NCI-H1105 treated with DMSO at 0.1 percent for 48 hours (cell line): ENCODE measurements at regions not wholly inside any gene's neighbourhood (a gene's known extent, or its start where the extent isn't known, plus 50 kb on each side); places are given as distances from the start of the nearest gene placed in this dataset.

ENCODE experiments used
- DNase-seq: peaks from one replicate; lab custom pipeline; 2025; lab: John Stamatoyannopoulos, UW

GRCh38 chr9:118059484-118060278, 355.5 kb downstream of the TLR4 start:
- DNase-seq, result peak; percentile 53

DNA sequence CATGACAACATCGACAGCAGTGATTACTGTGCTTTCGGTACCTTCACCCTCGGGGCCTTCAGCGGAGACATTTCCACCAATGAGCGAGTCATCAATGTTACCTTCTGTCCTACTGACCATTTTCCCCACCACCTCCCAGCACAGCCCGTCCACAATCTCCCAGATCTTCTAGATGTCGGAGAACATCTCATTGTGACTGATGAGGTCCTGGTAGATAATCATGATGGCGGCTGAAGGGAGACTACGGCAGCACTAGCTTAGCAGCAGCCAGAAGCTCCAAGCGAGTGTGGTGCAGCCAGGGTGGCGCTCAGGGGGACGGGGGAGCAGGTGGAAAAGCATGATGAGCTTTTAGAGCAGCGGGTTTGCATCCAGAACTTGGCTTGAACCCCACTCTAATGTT, 379.0 kb downstream of the TLR4 start:
- no peak for DNase-seq

- no peak for DNase-seq
These were observed 383.9 kb downstream of the TLR4 start for GRCh38 chr9:118088090-118088489.

DNA sequence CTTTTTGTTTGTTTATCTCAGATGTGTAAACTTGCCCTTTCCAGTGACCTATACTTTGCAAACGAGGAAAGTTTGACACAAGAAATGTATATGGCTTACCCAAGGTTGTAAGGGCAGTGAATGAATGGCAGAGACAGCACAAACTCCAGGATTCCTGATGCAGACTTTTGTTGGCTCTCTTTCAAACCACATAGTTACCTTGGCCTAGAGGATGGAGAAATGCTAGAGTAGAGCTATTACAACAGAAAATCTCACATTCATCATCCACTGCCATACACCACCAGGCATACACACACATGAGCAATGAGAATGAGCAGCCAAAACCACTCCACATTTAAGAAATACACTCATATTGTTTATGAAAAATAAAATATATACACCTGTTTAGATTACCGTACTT, 387.0 kb downstream of the TLR4 start:
- no peak for DNase-seq

DNA sequence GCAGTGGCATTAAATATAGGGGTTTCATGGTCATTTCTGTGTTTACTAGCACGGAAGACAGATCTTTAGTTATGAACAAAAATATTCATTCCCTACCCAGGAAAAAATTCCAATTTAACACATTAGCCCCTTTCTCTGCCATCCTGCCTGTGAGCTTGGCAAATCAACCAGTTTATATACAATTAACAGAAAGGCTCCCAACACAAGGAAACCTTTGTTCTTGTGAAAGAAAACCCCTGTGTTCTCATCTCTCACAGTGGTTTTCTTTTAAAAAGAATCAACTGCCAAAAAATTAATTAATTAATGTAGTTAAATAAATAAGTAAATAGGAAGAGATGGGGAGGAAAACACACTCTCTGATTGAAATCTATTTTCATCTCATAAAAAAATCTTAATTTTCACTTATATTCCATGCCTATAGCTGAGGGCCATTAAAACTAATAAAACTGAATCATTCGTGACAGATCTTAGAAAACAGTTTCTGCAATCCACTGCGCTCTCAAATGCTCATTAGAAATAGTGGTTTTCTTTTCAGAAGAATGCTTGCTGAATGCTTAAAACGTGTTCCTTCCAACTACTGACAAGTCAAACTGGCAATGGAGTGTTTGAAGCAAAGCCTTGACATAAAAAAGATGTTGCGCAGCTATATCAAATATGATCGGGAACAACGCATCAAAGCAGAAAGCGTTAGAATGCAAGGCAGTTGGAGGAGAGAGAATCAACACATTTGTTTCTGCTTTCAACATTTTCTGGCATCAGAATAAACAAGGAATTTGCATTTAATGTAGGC, 387.7 kb downstream of the TLR4 start:
- no peak for DNase-seq

GRCh38 chr9:118094387-118094786, 390.2 kb downstream of the TLR4 start:
- no peak for DNase-seq

GRCh38 chr9:118100529-118101419, 396.6 kb downstream of the TLR4 start:
- DNase-seq, result no peak

- no peak for DNase-seq
These were observed 400.2 kb downstream of the TLR4 start for GRCh38 chr9:118104363-118104762.

DNA sequence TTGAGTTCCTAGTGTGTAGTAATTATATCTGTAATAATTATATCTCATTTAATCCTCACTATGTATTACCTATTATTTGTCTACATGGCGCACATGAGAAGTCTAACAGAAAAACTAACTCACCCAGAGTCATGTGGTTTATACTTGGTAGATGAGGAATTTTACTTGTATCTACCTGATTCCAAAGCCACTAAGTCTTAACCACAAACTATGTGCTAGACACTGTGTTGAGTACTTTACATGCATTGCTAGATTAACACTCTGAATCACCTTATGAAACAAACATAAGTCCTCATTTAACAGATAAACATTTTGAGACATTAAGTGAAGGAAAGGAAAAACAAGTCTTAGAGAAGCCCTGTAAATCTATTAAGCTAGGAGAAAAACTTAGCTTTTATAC, 404.8 kb downstream of the TLR4 start:
- no peak for DNase-seq

GRCh38 chr9:118109542-118109941, 405.3 kb downstream of the TLR4 start:
- no peak for DNase-seq

- no peak for DNase-seq
These were observed 417.2 kb downstream of the TLR4 start for GRCh38 chr9:118121361-118121760.

DNA sequence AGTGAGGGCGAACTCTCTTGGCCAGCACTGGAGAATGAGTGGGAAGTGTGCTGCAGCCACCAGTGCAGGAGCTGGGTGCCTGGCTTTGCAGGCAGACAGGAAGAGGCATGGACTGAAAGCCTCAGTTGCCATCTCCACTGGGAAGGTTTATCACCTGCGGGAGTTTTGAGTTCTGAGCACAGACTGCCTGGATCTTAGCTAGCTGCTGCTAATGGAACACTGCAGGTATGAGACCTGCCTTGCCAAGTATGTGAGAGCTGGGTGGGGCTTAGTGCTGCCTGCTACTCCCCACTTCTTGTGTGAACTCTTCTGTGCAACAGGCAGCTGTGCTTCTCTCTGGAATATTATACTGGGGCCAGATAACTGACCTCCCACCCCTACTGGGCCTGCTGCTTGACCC, 424.1 kb downstream of the TLR4 start:
- DNase-seq, result no peak

- DNase-seq, result no peak
These were observed 425.3 kb downstream of the TLR4 start for GRCh38 chr9:118129541-118129940.

- DNase-seq, result no peak
These were observed 444.8 kb downstream of the TLR4 start for GRCh38 chr9:118148990-118149389.

- DNase-seq, result no peak
These were observed 452.6 kb downstream of the TLR4 start for GRCh38 chr9:118156846-118157245.

GRCh38 chr9:118162716-118163115, 458.5 kb downstream of the TLR4 start:
- DNase-seq, result no peak

DNA sequence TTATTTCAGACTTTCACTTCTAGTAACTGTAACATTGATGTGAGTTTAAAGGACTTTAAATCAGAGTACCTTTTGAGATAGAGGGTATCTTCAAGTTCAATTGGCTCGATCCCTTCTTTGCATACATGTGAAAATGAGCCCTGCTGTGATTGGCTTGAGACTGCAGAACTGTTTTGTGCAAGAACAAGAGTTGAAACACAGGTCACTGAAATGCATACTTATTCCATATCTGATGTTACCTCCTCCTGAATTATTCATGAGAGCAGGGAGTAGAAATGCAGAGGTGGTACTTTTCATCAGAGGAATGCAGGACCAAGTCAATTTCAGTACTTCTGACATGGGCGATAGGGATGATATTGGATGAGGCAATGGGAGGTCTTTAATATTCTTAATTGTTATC, 459.5 kb downstream of the TLR4 start:
- no peak for DNase-seq

DNA sequence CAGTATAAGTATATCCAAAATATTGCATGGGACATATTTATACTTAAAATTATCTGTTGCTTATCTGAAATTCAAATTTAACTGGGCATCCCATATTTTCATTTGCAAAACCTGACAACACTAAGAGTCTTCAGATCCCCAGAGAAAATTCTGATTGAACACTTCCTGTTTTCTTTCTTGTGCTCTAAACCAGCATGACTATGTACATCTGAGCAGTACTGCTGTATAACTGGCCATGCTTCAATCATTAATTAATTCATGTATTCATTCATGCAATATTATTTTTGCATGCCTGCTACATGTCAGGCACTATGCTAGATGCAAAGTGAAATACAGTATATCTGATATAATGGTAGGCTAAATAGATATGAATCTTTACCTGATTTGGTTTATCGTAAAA, 461.2 kb downstream of the TLR4 start:
- no peak for DNase-seq

DNA sequence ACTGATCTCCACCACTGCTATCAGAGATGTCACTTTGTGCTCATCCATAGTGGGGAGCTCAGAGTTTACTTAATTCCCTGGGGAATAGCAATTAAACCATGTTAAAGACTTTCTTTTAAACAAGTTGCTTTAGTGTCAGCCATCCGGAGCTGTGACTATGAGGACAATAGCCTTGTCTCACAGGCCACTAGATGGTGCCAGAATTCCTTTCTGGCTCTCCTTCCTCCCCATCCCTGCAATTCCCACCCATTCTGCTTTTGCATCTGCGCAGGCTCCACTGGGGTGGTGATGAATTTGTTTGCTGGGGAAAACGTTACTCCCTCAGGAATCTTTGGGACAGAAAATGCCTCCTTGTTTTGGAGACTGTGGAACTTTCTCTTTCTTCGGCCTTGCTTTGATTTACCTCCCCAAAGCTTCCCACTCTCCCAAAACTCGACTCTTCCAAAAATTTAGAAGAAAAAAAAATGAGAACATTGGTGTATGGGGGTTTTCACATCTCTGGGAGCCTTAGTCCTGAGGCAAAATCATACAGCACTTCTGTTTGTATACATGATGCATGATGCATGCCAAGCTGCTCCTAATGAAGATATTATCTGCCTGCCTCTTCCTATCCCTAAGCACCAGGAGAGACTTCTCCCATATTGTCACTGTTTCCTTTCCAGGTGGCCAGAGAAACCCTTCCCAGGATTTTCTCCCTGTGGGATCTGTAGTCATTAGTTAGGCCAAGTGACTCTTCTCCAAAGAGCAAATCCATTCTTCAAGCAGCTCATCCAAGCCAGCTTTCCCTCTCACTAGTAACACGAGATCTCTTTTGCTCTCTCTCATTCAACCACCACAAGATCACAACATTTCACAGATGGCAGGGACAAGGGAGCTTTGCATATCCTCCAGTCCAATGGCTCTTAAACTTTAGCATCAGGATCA, 466.1 kb downstream of the TLR4 start:
- peak; percentile 69 for DNase-seq

GRCh38 chr9:118177241-118177640, 473.0 kb downstream of the TLR4 start:
- DNase-seq, result no peak

DNA sequence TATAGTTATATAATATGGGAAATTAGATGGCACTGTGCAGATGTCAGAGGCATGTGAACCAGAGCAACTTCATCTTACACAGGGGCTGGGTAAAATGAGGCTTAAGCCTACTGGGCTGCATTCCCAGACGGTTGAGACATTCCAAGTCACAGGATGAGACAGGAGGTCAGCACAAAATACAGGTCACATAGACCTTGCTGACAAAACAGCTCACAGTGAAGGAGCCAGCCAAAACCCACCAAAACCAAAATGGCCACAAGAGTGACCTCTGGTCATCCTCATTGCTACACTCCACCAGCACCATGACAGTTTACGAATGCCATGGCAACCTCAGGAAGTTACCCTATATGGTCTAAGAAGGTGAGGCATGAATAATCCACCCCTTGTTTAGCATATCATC, 479.4 kb downstream of the TLR4 start:
- no peak for DNase-seq
